GM21360 (cell line): ENCODE measurements at regions not wholly inside any gene's neighbourhood (a gene's known extent, or its start where the extent isn't known, plus 50 kb on each side); places are given as distances from the start of the nearest gene placed in this dataset.
A peak's percentile ranks its signal among the peaks of the same experiment; 100 is the strongest.
"Not testable (repeated sequence)": the region's sequence is repeated elsewhere in the genome, so short reads cannot be mapped to it uniquely, and the experiment has no call there.

Experiments
- ATAC-seq: cut with Tn5 transposase; IDR thresholded peaks from one replicate; pipeline ENCODE4 v1.9.1; 2021; ENCODE audit warnings: mild to moderate bottlenecking, moderate library complexity; ENCODE audit not compliant: unreplicated experiment

DNA sequence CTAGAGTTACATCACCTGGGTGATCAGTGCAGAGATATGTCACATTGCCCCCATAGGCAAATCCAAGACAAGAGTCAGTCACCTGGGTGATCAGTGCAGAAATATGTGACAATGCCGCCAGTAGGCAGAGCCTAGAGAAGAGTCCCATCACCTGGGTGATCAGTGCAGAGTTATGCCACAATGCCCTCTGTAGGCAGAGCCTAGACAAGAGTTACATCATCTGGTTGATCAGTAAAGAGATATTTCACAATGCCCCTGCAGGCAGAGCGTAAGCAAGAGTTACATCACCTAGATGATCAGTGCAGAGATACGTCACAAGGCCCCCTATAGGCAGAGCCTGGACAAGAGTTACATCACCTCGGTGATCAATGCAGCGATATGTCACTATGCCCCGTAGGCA, 63.3 kb upstream of the FRG2B start:
- not testable (repeated sequence) for ATAC-seq

DNA sequence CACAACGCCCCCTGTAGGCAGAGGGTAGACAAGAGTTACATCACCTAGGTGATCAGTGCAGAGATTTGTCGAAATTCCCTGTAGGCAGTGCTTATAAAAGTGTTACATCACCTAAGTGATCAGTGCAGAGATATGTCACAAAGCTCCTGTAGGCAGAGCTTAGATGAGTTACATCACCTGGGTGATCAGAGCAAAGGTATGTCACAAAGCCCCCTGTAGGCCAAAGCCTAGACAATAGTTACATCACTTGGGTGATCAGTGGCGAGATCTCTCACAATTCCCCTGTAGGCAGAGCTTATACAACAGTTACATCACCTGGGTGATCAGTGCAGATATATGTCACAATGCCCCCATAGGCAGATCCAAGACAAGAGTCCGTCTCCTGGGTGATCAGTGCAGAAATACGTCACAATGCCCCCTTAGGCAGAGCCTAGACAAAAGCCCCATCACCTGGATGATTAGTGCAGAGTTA, 61.9 kb upstream of the FRG2B start:
- ATAC-seq, result peak; percentile 19

DNA sequence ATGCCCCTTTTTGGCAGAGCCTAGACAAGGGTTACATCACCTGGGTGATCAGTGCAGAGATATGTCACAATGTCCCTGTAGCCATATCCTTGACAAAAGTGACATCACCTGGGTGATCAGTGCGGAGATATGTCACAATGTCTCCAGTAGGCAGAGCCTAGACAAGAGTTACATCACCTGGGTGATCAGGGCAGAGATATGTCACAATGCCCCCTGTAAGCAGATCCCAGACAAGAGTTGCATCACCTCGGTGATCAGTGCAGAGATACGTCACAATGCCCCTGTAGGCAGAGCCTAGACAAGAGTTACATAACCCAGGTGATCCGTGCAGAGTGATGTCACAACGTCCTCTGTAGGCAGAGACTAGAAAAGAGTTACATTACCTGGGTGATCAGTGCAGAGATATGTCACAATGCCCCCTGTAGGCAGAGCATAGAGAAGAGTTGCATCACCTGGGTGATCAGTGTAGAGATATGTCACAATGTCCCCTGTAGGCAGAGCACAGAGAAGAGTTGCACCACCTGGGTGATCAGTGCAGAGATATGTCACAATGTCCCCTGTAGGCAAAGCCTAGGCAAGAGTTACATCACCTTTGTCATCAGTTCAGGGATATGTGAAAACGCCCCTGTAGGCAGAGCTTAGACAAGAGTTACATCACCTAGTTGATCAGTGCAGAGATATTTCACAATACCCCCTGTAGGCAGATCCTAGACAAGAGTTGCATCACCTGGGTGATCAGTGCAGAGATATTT, 61.3 kb upstream of the FRG2B start:
- ATAC-seq, result peak; percentile 48

DNA sequence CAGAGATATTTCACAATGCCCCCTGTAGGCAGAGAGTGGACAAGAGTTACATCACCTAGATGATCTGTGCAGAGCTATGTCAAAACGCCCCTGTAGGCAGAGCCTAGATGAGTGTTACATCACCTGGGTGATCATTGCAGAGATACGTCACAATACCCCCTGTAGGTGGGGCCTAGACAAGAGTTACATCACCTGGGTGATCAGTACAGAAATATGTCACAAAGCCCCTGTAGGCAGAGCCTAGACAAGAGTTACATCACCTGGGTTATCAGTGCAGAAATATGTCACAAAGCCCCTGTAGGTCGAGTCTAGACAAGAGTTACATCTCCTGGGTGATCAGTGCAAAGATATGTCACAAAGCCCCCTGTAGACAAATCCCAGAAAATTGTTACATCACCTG, 60.4 kb upstream of the FRG2B start:
- ATAC-seq, result not testable (repeated sequence)
